GM19468 (cell line): ENCODE measurements at regions not wholly inside any gene's neighbourhood (a gene's known extent, or its start where the extent isn't known, plus 50 kb on each side); places are given as distances from the start of the nearest gene placed in this dataset.

Source experiments
- ATAC-seq: cut with Tn5 transposase; IDR thresholded peaks from one replicate; pipeline ENCODE4 v1.9.1; 2021; ENCODE audit warnings: mild to moderate bottlenecking, moderate library complexity, moderate number of reproducible peaks; ENCODE audit not compliant: unreplicated experiment; ENCODE audit errors: extremely low read depth

GRCh38 chr18:41577529-41577928 lies 377.5 kb upstream of the PIK3C3 start:
- ATAC-seq, result no peak

- ATAC-seq, result no peak
These were observed 378.4 kb upstream of the PIK3C3 start for GRCh38 chr18:41576643-41577042.

- no peak for ATAC-seq
These were observed 385.2 kb upstream of the PIK3C3 start for GRCh38 chr18:41569867-41570266.

GRCh38 chr18:41561961-41562360 lies 393.1 kb upstream of the PIK3C3 start:
- no peak for ATAC-seq

- ATAC-seq, result no peak
These were observed 396.3 kb upstream of the PIK3C3 start for GRCh38 chr18:41558715-41559114.

GRCh38 chr18:41553716-41554115 lies 401.3 kb upstream of the PIK3C3 start:
- ATAC-seq, result no peak

- no peak for ATAC-seq
These were observed 406.3 kb upstream of the PIK3C3 start for GRCh38 chr18:41548521-41549260.

- ATAC-seq, result no peak
These were observed 409.7 kb upstream of the PIK3C3 start for GRCh38 chr18:41545091-41545888.

GRCh38 chr18:41543815-41544214 lies 411.2 kb upstream of the PIK3C3 start:
- ATAC-seq, result no peak

- ATAC-seq, result no peak
These were observed 414.7 kb upstream of the PIK3C3 start for GRCh38 chr18:41540237-41540871.

- ATAC-seq, result no peak
These were observed 416.3 kb upstream of the PIK3C3 start for GRCh38 chr18:41538751-41539150.

GRCh38 chr18:41537666-41538065 lies 417.4 kb upstream of the PIK3C3 start:
- no peak for ATAC-seq

- ATAC-seq, result no peak
These were observed 422.5 kb upstream of the PIK3C3 start for GRCh38 chr18:41532344-41533086.

GRCh38 chr18:41530970-41531369 lies 424.1 kb upstream of the PIK3C3 start:
- ATAC-seq, result no peak

- ATAC-seq, result no peak
These were observed 425.9 kb upstream of the PIK3C3 start for GRCh38 chr18:41529093-41529492.

GRCh38 chr18:41526054-41526453 lies 429.0 kb upstream of the PIK3C3 start:
- no peak for ATAC-seq

- ATAC-seq, result no peak
These were observed 430.2 kb upstream of the PIK3C3 start for GRCh38 chr18:41524674-41525470.

- no peak for ATAC-seq
These were observed 437.9 kb upstream of the PIK3C3 start for GRCh38 chr18:41517142-41517541.

GRCh38 chr18:41513438-41513837 lies 441.6 kb upstream of the PIK3C3 start:
- ATAC-seq, result no peak

GRCh38 chr18:41504316-41504715 lies 450.7 kb upstream of the PIK3C3 start:
- no peak for ATAC-seq
